ENCODE measurements at regions not wholly inside any gene's neighbourhood (a gene's known extent, or its start where the extent isn't known, plus 50 kb on each side); places are given as distances from the start of the nearest gene placed in this dataset.
A peak's percentile ranks its signal among the peaks of the same experiment; 100 is the strongest.

GRCh38 chr20:10735195-10735949 is 61.6 kb upstream of the JAG1 start:
- no peak for DNase-seq (ENCODE audit: low read depth)
- TF ChIP-seq CTCF (conservative IDR thresholded peaks at IDR 0.05; ENCODE audit: low read depth, low read length), result no peak
- no peak overlapping the region for H3K4me3 ChIP-seq (ENCODE audit: low read length)

- no peak overlapping the region for H3K4me3 ChIP-seq (ENCODE audit: low read length)
- DNase-seq (ENCODE audit: low read depth), result no peak
- TF ChIP-seq CTCF (conservative IDR thresholded peaks at IDR 0.05; ENCODE audit: low read depth, low read length), result no peak
These were observed 65.3 kb upstream of the JAG1 start for GRCh38 chr20:10739134-10739533.

DNA sequence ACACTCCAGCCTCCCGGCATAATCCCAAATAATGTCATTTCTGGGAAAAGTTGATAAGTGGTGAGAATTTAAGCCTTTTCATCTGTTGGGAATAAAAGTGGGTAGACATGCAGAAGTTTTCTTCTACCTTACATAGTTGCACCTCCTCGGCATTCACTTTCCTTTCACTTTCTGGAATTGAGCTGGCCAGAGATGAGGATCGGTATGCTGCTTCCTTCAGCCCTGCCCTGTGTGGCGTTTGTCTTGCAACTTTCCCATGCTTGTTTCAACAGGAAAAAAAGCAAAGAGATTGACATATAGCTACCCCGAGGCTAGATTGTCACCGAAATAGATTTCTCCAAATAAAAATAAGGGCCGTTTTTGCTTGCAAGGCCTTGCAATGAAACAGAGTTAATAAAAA is 65.8 kb upstream of the JAG1 start:
- no peak for TF ChIP-seq CTCF (conservative IDR thresholded peaks at IDR 0.05; ENCODE audit: low read depth, low read length)
- no peak overlapping the region for H3K4me3 ChIP-seq (ENCODE audit: low read length)
- DNase-seq (ENCODE audit: low read depth), result no peak

GRCh38 chr20:10741060-10741459 is 67.3 kb upstream of the JAG1 start:
- no peak for TF ChIP-seq CTCF (conservative IDR thresholded peaks at IDR 0.05; ENCODE audit: low read depth, low read length)
- H3K4me3 ChIP-seq (ENCODE audit: low read length), result no peak overlapping the region
- no peak for DNase-seq (ENCODE audit: low read depth)

- DNase-seq (ENCODE audit: low read depth), result no peak
- H3K4me3 ChIP-seq (ENCODE audit: low read length), result no peak overlapping the region
- no peak for TF ChIP-seq CTCF (conservative IDR thresholded peaks at IDR 0.05; ENCODE audit: low read depth, low read length)
These were observed 72.0 kb upstream of the JAG1 start for GRCh38 chr20:10745790-10746189.

- peak; percentile 52 for DNase-seq (ENCODE audit: low read depth)
- no peak for TF ChIP-seq CTCF (conservative IDR thresholded peaks at IDR 0.05; ENCODE audit: low read depth, low read length)
- H3K4me3 ChIP-seq (ENCODE audit: low read length), result no peak overlapping the region
These were observed 73.2 kb upstream of the JAG1 start for GRCh38 chr20:10747019-10747418.

- TF ChIP-seq CTCF (conservative IDR thresholded peaks at IDR 0.05; ENCODE audit: low read depth, low read length), result no peak
- H3K4me3 ChIP-seq (ENCODE audit: low read length), result no peak overlapping the region
These were observed 75.3 kb upstream of the JAG1 start for GRCh38 chr20:10749084-10749483.

More at GRCh38 chr20:10749084-10749483, 75.3 kb upstream of the JAG1 start:
- DNase-seq (ENCODE audit: low read depth), result no peak
